ENCODE measurements at regions not wholly inside any gene's neighbourhood (a gene's known extent, or its start where the extent isn't known, plus 50 kb on each side); places are given as distances from the start of the nearest gene placed in this dataset.

DNA sequence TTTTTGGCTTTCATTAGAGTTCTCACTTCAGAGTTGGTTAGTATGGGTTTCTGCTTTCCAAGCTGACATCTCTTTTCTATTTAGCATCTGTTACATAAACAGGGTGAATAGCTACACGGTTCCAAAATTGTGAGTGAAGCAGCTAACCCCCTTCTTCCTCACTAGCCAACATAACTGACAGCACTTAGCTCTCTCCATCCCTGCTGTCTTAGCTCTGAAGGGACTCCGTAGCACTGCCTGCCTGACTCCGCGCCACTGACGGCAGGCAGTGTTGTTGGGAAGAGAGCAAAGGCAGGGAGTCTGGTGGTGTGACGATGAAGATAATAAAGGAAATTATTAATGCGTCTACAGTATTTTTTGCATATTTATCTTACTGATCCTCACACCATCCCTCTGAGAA lies 247.0 kb downstream of the PTBP2 start:
- no peaks in the 10 kb centered on the region for H3K9me3 ChIP-seq
- DNase-seq (no peak), FAIRE-seq (no peak), ATAC-seq (no peak)
- intact Hi-C loops (cut with DNase I), result loop anchor here in 1 of 3 donors (10.0 kb wide), 1 partner anchor 1086 kb away; no protein-coding TSS in a partner anchor
- 48 to 61% methylated on average over 7 of the region's 7 CpGs for WGBS, 2 donors
- no peak overlapping the region for H3K27ac ChIP-seq
- no peaks in the 10 kb centered on the region for H3K27me3 ChIP-seq
- H3K36me3 ChIP-seq, result no peaks in the 10 kb centered on the region
- no peak overlapping the region for H3K4me3 ChIP-seq
- TF ChIP-seq, protein P1, sequence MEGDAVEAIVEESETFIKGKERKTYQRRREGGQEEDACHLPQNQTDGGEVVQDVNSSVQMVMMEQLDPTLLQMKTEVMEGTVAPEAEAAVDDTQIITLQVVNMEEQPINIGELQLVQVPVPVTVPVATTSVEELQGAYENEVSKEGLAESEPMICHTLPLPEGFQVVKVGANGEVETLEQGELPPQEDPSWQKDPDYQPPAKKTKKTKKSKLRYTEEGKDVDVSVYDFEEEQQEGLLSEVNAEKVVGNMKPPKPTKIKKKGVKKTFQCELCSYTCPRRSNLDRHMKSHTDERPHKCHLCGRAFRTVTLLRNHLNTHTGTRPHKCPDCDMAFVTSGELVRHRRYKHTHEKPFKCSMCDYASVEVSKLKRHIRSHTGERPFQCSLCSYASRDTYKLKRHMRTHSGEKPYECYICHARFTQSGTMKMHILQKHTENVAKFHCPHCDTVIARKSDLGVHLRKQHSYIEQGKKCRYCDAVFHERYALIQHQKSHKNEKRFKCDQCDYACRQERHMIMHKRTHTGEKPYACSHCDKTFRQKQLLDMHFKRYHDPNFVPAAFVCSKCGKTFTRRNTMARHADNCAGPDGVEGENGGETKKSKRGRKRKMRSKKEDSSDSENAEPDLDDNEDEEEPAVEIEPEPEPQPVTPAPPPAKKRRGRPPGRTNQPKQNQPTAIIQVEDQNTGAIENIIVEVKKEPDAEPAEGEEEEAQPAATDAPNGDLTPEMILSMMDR (IDR thresholded peaks at IDR 0.05), result no peak
- no peaks in the 10 kb centered on the region for H3K4me1 ChIP-seq

DNA sequence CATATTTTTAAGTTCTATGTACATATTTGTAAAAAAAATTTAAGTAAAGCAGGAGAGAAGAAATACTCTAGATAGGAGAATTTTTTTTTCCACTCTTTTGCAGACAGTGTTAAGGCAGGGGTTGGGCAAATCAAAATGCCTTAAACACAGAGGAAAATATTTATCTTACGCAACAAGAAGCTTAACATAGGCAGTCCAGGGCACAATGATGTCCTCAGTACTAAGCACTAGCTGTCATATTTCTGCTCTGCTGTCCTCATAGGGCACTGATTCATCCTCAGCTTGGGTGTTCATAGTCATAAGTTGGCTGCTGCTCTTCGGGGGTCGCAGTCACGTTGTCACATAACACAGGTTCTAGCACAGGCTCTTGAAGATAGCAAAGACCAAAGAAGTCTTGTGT lies 247.4 kb downstream of the PTBP2 start:
- Histone ChIP-seq H3K4me1 (no peaks in the 10 kb centered on the region), H3K27me3 (no peaks in the 10 kb centered on the region), H3K9me3 (no peaks in the 10 kb centered on the region), H3K36me3 (no peaks in the 10 kb centered on the region), H3K4me3 (no peak overlapping the region), H3K27ac (no peak overlapping the region)
- DNase-seq, result no peak
- intact Hi-C loops (cut with DNase I), result loop anchor here in 1 of 3 donors (10.0 kb wide), 1 partner anchor 1086 kb away; no protein-coding TSS in a partner anchor
- FAIRE-seq, result no peak
- 47 to 51% methylated on average over 4 of the region's 4 CpGs for WGBS, 2 donors
- TF ChIP-seq, protein P1 (IDR thresholded peaks at IDR 0.05), result no peak
- no peak for ATAC-seq

DNA sequence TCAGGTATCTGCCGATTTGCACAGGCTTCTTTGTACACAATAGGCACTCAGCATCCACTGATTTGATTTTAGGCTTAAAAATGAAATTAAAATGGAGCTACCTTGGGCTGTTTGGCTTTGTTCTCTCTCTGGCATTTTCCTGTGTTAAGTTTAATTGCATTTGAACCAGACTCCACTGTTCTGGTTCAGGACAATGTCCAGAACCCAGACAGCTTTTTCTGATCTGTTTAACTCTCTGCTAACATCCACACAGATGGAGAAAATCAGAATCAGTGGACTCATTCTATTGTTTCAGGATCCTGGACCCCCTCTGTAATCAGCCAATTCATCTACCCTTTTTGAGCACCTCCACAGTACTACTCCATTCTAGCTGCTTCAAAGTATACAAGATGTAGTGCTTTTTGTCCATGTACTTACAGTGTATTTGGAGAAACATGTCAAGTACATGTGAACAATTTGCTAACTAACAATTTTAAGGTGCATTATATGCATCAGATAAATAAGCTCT lies 248.1 kb downstream of the PTBP2 start:
- intact Hi-C loops (cut with DNase I), result loop anchor here (5.0 to 10.0 kb wide), 2 partner anchors 1085 to 1088 kb away; no protein-coding TSS in a partner anchor
- Histone ChIP-seq H3K27me3 (no peaks in the 10 kb centered on the region), H3K36me3 (no peaks in the 10 kb centered on the region), H3K4me3 (no peak overlapping the region), H3K9me3 (no peaks in the 10 kb centered on the region), H3K27ac (no peak overlapping the region), H3K4me1 (no peaks in the 10 kb centered on the region)
- no peak for DNase-seq
- TF ChIP-seq, protein P1 (IDR thresholded peaks at IDR 0.05), result no peak
- FAIRE-seq, result no peak
- no peak for ATAC-seq
- 33 to 52% methylated on average over 1 of the region's 1 CpG for WGBS, 2 donors

DNA sequence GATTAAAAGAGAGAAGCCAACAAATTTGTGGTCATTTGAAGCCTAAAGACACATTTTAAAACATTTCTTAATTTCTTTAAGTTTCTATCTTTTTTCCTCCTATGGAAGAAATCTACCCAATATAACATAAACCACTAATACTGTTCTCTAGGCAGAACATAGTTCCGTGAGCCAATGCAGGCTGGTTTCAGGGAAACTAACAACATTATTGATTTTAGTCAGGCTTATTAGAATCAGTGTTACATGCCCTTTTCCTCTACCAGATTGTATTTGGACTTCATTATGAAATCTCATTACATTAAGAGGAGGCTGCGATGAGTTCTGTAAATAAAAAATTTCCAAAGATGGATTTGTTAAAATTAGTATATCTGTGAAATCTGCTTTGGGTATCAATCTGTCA lies 249.9 kb downstream of the PTBP2 start:
- intact Hi-C loops (cut with DNase I), result loop anchor here in 2 of 3 donors (5.0 to 10.0 kb wide), 2 partner anchors 1083 to 1086 kb away; no protein-coding TSS in a partner anchor
- H3K4me1 ChIP-seq, result no peaks in the 10 kb centered on the region
- no peak overlapping the region for H3K27ac ChIP-seq
- WGBS, 2 donors, result 52 to 56% methylated on average over 2 of the region's 2 CpGs
- no peaks in the 10 kb centered on the region for H3K9me3 ChIP-seq
- ATAC-seq (no peak), DNase-seq (no peak), FAIRE-seq (no peak)
- peaks cover 0 to 4% (median 0%) of the 10 kb centered on the region in 4 donors for H3K27me3 ChIP-seq
- TF ChIP-seq, protein P1 (IDR thresholded peaks at IDR 0.05), result no peak
- H3K36me3 ChIP-seq, result no peaks in the 10 kb centered on the region
- no peak overlapping the region for H3K4me3 ChIP-seq

DNA sequence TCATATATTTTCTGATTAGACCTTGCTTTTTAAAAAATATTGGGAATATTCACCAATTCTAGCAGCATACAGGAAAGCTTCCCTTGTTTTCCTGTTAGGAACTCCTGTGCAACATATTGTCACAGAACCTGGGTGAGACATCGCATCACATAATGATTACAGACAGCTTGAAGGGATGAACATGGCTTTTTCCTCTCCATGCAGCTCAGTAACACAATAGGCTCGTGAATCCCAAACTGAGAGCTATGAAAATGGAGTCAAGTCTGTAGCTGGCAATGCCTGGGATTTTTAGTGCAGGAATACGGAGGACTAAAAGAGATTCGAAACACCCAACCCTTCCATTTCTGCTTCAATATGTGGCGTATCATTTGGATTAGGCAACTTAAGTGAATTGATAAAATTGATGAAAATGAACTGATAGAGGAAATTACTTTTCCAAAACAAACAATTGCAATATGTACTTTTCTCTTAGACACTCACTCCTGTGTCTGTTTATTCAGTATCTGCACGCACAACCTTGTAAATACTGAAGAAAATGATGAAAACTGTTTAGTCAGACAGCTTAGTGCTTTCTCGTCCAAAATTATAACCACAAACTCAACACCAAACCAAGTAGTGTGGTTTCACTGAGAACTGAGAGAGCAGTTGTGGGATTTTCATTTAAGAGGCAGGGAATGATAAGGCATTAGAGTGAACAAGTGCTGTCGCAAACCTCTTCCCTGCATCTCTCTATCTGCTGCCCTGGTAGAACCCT lies 250.4 kb downstream of the PTBP2 start:
- no peak for DNase-seq
- no peak overlapping the region for H3K27ac ChIP-seq
- FAIRE-seq, result no peak
- H3K27me3 ChIP-seq, result peaks cover 0 to 4% (median 0%) of the 10 kb centered on the region in 4 donors
- intact Hi-C loops (cut with DNase I), result loop anchor here in 2 of 3 donors (5.0 to 10.0 kb wide), 2 partner anchors 1083 to 1085 kb away; no protein-coding TSS in a partner anchor
- no peaks in the 10 kb centered on the region for H3K4me1 ChIP-seq
- no peaks in the 10 kb centered on the region for H3K9me3 ChIP-seq
- no peaks in the 10 kb centered on the region for H3K36me3 ChIP-seq
- TF ChIP-seq, protein P1 (IDR thresholded peaks at IDR 0.05), result no peak
- ATAC-seq, result no peak
- no peak overlapping the region for H3K4me3 ChIP-seq
- WGBS, 2 donors, result 53 to 55% methylated on average over 8 of the region's 8 CpGs

Data from pancreas (tissue), 10 donors.